ENCODE measurements at regions not wholly inside any gene's neighbourhood (a gene's known extent, or its start where the extent isn't known, plus 50 kb on each side); places are given as distances from the start of the nearest gene placed in this dataset.
"Not testable (repeated sequence)": the region's sequence is repeated elsewhere in the genome, so short reads cannot be mapped to it uniquely, and the experiment has no call there.

DNA sequence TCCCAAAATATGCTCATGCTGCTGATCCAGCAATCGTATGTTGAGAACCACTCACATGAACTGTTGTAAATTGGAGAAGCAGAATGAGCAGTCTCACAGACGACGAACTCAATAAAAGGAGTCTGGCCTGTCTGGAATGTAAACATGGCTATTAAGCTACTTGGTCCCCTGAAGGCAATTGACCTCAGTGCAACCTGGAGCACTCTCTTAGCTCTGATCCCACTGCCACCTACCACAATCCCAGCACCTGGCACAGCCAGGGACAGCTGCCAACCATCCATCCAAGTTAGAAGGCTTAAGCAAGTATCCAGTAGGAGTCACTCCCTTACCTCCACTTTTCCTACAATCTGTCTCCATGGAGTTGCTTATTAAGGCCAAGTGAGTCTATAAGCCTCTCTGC, 406.9 kb upstream of the CLEC14A start:
- intact Hi-C loops (cut with micrococcal nuclease), result no loop called here
- ChIA-PET POLR2A (no interaction called here), CTCF (no interaction called here)
- no peaks in the 10 kb centered on the region for H3K4me1 Mint-ChIP-seq
- ATAC-seq (ENCODE audit: low read depth), result no peak
- H3K9me3 Mint-ChIP-seq, result no peaks in the 10 kb centered on the region
- no peak for DNase-seq
- no peaks in the 10 kb centered on the region for H3K36me3 Mint-ChIP-seq (ENCODE audit: low read depth)
- TF ChIP-seq, protein P1, sequence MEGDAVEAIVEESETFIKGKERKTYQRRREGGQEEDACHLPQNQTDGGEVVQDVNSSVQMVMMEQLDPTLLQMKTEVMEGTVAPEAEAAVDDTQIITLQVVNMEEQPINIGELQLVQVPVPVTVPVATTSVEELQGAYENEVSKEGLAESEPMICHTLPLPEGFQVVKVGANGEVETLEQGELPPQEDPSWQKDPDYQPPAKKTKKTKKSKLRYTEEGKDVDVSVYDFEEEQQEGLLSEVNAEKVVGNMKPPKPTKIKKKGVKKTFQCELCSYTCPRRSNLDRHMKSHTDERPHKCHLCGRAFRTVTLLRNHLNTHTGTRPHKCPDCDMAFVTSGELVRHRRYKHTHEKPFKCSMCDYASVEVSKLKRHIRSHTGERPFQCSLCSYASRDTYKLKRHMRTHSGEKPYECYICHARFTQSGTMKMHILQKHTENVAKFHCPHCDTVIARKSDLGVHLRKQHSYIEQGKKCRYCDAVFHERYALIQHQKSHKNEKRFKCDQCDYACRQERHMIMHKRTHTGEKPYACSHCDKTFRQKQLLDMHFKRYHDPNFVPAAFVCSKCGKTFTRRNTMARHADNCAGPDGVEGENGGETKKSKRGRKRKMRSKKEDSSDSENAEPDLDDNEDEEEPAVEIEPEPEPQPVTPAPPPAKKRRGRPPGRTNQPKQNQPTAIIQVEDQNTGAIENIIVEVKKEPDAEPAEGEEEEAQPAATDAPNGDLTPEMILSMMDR (IDR thresholded peaks at IDR 0.05), result no peak
- no peaks in the 10 kb centered on the region for H3K27me3 Mint-ChIP-seq
- no peak overlapping the region for H3K4me3 Mint-ChIP-seq
- H3K27ac Mint-ChIP-seq, result no peak overlapping the region

DNA sequence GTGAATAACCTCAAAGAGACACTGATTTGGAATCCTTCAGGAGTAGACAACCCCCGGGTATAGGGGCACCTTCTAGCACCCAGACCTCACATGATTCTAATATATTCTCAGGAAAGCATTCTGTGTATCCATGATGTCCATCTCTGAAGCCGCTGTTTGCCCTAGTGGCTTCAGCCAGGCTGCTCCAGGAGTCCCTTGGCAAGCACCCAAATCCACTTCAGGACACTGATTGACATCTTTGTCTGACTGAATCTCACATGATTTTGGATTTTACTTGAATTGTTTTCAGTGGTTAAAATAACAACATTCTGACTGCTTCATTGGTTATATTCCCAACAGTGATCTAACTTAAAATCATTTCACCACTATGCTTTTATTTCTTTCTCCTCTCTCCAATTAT, 390.5 kb upstream of the CLEC14A start:
- TF ChIP-seq, protein P1 (IDR thresholded peaks at IDR 0.05), result no peak
- no peak overlapping the region for H3K4me3 Mint-ChIP-seq
- H3K27me3 Mint-ChIP-seq, result no peaks in the 10 kb centered on the region
- intact Hi-C loops (cut with micrococcal nuclease), result no loop called here
- H3K9me3 Mint-ChIP-seq, result peaks cover 2% of the 10 kb centered on the region
- H3K27ac Mint-ChIP-seq, result no peak overlapping the region
- no peak for DNase-seq
- ATAC-seq (ENCODE audit: low read depth), result no peak
- H3K36me3 Mint-ChIP-seq (ENCODE audit: low read depth), result no peaks in the 10 kb centered on the region
- CTCF ChIA-PET, result no interaction called here
- POLR2A ChIA-PET, result no interaction called here
- no peaks in the 10 kb centered on the region for H3K4me1 Mint-ChIP-seq

DNA sequence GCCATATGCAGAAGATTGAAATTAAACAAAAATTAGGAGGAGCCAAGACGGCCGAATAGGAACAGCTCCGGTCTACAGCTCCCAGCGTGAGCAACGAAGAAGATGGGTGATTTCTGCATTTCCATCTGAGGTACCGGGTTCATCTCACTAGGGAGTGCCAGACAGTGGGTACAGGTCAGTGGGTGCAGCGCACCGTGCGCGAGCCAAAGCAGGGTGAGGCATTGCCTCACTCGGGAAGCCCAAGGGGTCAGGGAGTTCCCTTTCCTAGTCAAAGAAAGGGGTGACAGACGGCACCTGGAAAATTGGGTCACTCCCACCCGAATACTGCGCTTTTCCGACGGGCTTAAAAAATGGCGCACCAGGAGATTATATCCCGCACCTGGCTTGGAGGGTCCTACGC, 379.0 kb upstream of the CLEC14A start:
- POLR2A ChIA-PET; H3K36me3 Mint-ChIP-seq (ENCODE audit: low read depth); CTCF ChIA-PET; H3K9me3 Mint-ChIP-seq; intact Hi-C loops (cut with micrococcal nuclease); H3K4me1 Mint-ChIP-seq; H3K4me3 Mint-ChIP-seq; ATAC-seq (ENCODE audit: low read depth); H3K27me3 Mint-ChIP-seq; DNase-seq; H3K27ac Mint-ChIP-seq: not testable (repeated sequence)

DNA sequence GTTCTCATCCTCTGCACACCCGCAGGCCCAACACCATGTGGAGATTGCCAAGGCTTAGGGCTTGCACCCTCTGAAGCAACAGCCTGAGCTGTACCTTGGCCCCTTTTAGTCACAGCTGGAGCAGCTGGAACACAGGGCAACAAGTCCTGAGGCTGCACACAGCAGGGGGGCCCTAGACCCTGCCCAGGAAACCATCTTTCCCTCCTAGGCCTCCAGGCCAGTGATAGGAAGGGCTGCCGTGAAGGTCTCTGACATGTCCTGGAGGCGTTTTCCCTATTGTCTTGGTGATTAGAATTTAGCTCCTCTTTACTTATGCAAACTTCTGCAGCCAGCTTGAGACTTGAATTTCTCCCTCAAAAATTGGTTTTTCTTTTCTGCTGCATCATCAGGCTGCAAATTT, 373.5 kb upstream of the CLEC14A start:
- no peaks in the 10 kb centered on the region for H3K27me3 Mint-ChIP-seq
- peaks cover 7% of the 10 kb centered on the region for H3K9me3 Mint-ChIP-seq
- TF ChIP-seq, protein P1 (IDR thresholded peaks at IDR 0.05), result no peak
- no peaks in the 10 kb centered on the region for H3K4me1 Mint-ChIP-seq
- ChIA-PET POLR2A (no interaction called here), CTCF (no interaction called here)
- no peak overlapping the region for H3K27ac Mint-ChIP-seq
- H3K36me3 Mint-ChIP-seq (ENCODE audit: low read depth), result no peaks in the 10 kb centered on the region
- ATAC-seq (ENCODE audit: low read depth) (no peak), DNase-seq (no peak)
- H3K4me3 Mint-ChIP-seq, result no peak overlapping the region
- intact Hi-C loops (cut with micrococcal nuclease), result no loop called here

DNA sequence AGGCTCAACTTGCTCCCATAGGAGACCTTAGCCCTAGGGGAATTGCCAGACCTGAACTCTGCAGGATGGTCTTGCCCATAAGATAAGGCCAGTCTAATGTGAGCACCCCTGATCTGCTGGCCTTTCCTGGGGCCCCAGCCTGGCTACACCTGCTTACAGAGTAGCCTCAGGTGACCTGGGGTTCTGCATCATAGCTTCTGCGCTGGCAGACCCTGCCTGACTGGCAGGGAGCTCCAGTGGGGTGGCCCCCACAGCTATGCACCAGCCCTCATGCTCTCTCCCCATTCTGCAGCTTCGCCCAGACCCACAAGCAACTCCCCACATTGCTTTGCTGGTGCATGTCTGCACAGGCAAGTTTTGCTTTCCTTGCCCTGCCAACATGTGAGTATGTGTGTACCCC, 371.3 kb upstream of the CLEC14A start:
- Mint-ChIP-seq H3K27ac (no peak overlapping the region), H3K4me1 (no peaks in the 10 kb centered on the region), H3K4me3 (no peak overlapping the region), H3K36me3 (ENCODE audit: low read depth) (no peaks in the 10 kb centered on the region), H3K9me3 (peaks cover 3% of the 10 kb centered on the region), H3K27me3 (no peaks in the 10 kb centered on the region)
- DNase-seq (no peak), ATAC-seq (ENCODE audit: low read depth) (no peak)
- CTCF ChIA-PET, result no interaction called here
- TF ChIP-seq, protein P1 (IDR thresholded peaks at IDR 0.05), result no peak
- intact Hi-C loops (cut with micrococcal nuclease), result no loop called here
- POLR2A ChIA-PET, result no interaction called here

DNA sequence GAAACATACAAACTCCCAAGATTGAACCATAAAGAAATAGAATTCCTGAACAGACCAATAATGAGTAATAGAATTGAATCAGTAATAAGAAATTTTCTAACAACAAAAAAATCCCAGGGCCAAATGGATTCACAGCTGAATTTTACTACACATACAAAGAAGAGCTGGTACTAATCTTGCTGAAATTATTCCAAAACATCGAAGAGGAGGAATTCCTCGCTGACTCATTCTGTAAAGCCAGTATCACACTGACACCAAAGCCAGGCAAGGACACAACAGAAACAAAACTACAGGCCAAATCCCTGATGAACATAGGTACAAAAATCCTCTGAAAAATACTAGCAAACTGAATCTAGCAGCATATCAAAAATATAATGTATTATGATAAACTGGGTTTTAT, 367.8 kb upstream of the CLEC14A start:
- no peaks in the 10 kb centered on the region for H3K27me3 Mint-ChIP-seq
- intact Hi-C loops (cut with micrococcal nuclease), result no loop called here

More for the DNA sequence above, 367.8 kb upstream of the CLEC14A start:
- TF ChIP-seq, protein P1 (IDR thresholded peaks at IDR 0.05), result no peak
- no peaks in the 10 kb centered on the region for H3K36me3 Mint-ChIP-seq (ENCODE audit: low read depth)
- ChIA-PET POLR2A (no interaction called here), CTCF (no interaction called here)
- no peaks in the 10 kb centered on the region for H3K4me1 Mint-ChIP-seq
- H3K4me3 Mint-ChIP-seq, result no peak overlapping the region
- DNase-seq, result no peak
- peaks cover 8% of the 10 kb centered on the region for H3K9me3 Mint-ChIP-seq
- H3K27ac Mint-ChIP-seq, result no peak overlapping the region
- no peak for ATAC-seq (ENCODE audit: low read depth)

Data from activated B cell treated with CpG ODN at 0.5 μM for 24 hours (primary cell).